IMR-90 (cell line): ENCODE measurements at regions not wholly inside any gene's neighbourhood (a gene's known extent, or its start where the extent isn't known, plus 50 kb on each side); places are given as distances from the start of the nearest gene placed in this dataset.

Experiments
- CTCF ChIP-seq: conservative IDR thresholded peaks from 2 replicates; pipeline ENCODE4 v1.5.1; 2012; ENCODE audit warnings: mild to moderate bottlenecking, low read depth, low read length, improper control_type of control experiment
- ELK1 ChIP-seq: fragments of 150-350 bp; IDR thresholded peaks from 2 replicates; pipeline ENCODE4 v1.6.1; 2016; ENCODE audit warnings: low read depth, mild to moderate bottlenecking, low read length, moderate library complexity, borderline replicate concordance
- POLR2A ChIP-seq: IDR thresholded peaks from 2 replicates; pipeline ENCODE4 v1.6.1; 2012; ENCODE audit warnings: mild to moderate bottlenecking, low read depth, low read length
- RAD21 ChIP-seq: IDR thresholded peaks from 2 replicates; pipeline ENCODE4 v1.6.1; 2012; ENCODE audit warnings: low read length, improper control_type of control experiment
- RFX5 ChIP-seq: IDR thresholded peaks from 2 replicates; pipeline ENCODE4 v1.8.0; 2012; ENCODE audit warnings: low read depth, mild to moderate bottlenecking, low read length, moderate library complexity
- USF2 ChIP-seq: fragments of 150-350 bp; IDR thresholded peaks from 2 replicates; pipeline ENCODE4 v1.6.1; 2017; ENCODE audit warnings: mild to moderate bottlenecking, antibody characterized with exemption, low read length, low read depth

GRCh38 chr3:65017359-65017758, 329.6 kb upstream of the ADAMTS9 start:
- TF ChIP-seq CTCF (no peak), RAD21 (no peak), USF2 (no peak), POLR2A (no peak), RFX5 (no peak), ELK1 (no peak)
